DOHH2 (cell line): ENCODE measurements at regions not wholly inside any gene's neighbourhood (a gene's known extent, or its start where the extent isn't known, plus 50 kb on each side); places are given as distances from the start of the nearest gene placed in this dataset.

Experiments
- H3F3A ChIP-seq: fragments of 200-600 bp; sonication (generic), shearing (Covaris generic); 2 replicates; pipeline ENCODE4 v1.6.0; 2016; ENCODE audit warnings: antibody characterized with exemption, mild to moderate bottlenecking; ENCODE audit not compliant: control insufficient read depth, insufficient read depth
- H3K27ac ChIP-seq: fragments of 200-600 bp; sonication (generic); 2 replicates; pipeline ENCODE4 v1.5.1; 2014; ENCODE audit warnings: low read depth, mild to moderate bottlenecking, low read length, moderate library complexity
- H3K27me3 ChIP-seq: fragments of 200-600 bp; sonication (generic); 2 replicates; pipeline ENCODE4 v1.6.1; 2014; ENCODE audit warnings: mild to moderate bottlenecking, low read length, mixed read lengths; ENCODE audit not compliant: control insufficient read depth
- H3K36me3 ChIP-seq: fragments of 200-600 bp; sonication (generic); 2 replicates; pipeline ENCODE4 v1.6.1; 2014; ENCODE audit warnings: mild to moderate bottlenecking, low read length, moderate library complexity, mixed read lengths; ENCODE audit not compliant: control insufficient read depth
- H3K4me1 ChIP-seq: fragments of 200-600 bp; sonication (generic); 2 replicates; pipeline ENCODE4 v1.6.1; 2014; ENCODE audit warnings: mild to moderate bottlenecking, low read length, mixed read lengths; ENCODE audit not compliant: control insufficient read depth
- H3K4me2 ChIP-seq: fragments of 200-600 bp; sonication (generic); 2 replicates; pipeline ENCODE4 v1.6.0; 2014; ENCODE audit warnings: mild to moderate bottlenecking, low read length, moderate library complexity
- H3K4me3 ChIP-seq: fragments of 200-600 bp; sonication (generic); 2 replicates; pipeline ENCODE4 v1.5.1; 2014; ENCODE audit warnings: mild to moderate bottlenecking, low read length, mixed read lengths
- H3K79me2 ChIP-seq: fragments of 200-600 bp; sonication (generic); 2 replicates; pipeline ENCODE4 v1.6.1; 2014; ENCODE audit warnings: mild to moderate bottlenecking, low read length, mixed read lengths; ENCODE audit not compliant: control insufficient read depth
- H3K9me2 ChIP-seq: fragments of 200-600 bp; sonication (generic); replicated peaks from 2 replicates; pipeline ENCODE4 v1.6.1; 2014; ENCODE audit warnings: mild to moderate bottlenecking, low read length, mixed read lengths; ENCODE audit not compliant: control insufficient read depth
- H3K9me3 ChIP-seq: fragments of 200-600 bp; sonication (generic); 2 replicates; pipeline ENCODE4 v1.6.1; 2014; ENCODE audit warnings: antibody characterized with exemption, low read length, mixed read lengths; ENCODE audit not compliant: control insufficient read depth, insufficient read depth
- H4K20me1 ChIP-seq: fragments of 200-600 bp; sonication (generic); 2 replicates; pipeline ENCODE4 v1.6.0; 2014; ENCODE audit warnings: low read depth, mild to moderate bottlenecking, antibody characterized with exemption, low read length, moderate library complexity; ENCODE audit not compliant: control insufficient read depth, insufficient read depth
- CTCF ChIP-seq: fragments of 200-600 bp; sonication (generic); IDR thresholded peaks from one replicate; pipeline ENCODE4 v1.5.1; 2014; ENCODE audit warnings: antibody characterized with exemption, mild to moderate bottlenecking, low read depth, low read length; ENCODE audit not compliant: poor library complexity, severe bottlenecking
- EZH2phosphoT487 ChIP-seq: fragments of 200-600 bp; sonication (generic); IDR thresholded peaks from 2 replicates; pipeline ENCODE4 v1.6.1; 2017; ENCODE audit warnings: borderline replicate concordance, mild to moderate bottlenecking, antibody characterized with exemption, low read length, moderate library complexity, mixed read lengths

- H3K27ac ChIP-seq: no peak overlapping the region
- H3F3A ChIP-seq: no peaks in the 10 kb centered on the region
- no peaks in the 10 kb centered on the region for H4K20me1 ChIP-seq
- no peaks in the 10 kb centered on the region for H3K36me3 ChIP-seq
- no peaks in the 10 kb centered on the region for H3K79me2 ChIP-seq
- H3K4me3 ChIP-seq: no peak overlapping the region
- peaks cover 3% of the 10 kb centered on the region; the same call in 1 of the 2 replicates for H3K4me1 ChIP-seq
- no peak for TF ChIP-seq CTCF
- H3K9me2 ChIP-seq: no peaks in the 10 kb centered on the region
- no peak overlapping the region for H3K4me2 ChIP-seq
- no peaks in the 10 kb centered on the region for H3K9me3 ChIP-seq
- H3K27me3 ChIP-seq: no peaks in the 10 kb centered on the region
Observed at GRCh38 chr12:84694116-84694515, 218.5 kb downstream of the SLC6A15 start.

- no peaks in the 10 kb centered on the region for H3K27me3 ChIP-seq
- H3K9me3 ChIP-seq: no peaks in the 10 kb centered on the region
- H3K4me2 ChIP-seq: no peak overlapping the region
- no peaks in the 10 kb centered on the region for H3K79me2 ChIP-seq
- H3K4me3 ChIP-seq: no peak overlapping the region
- H3K4me1 ChIP-seq: no peaks in the 10 kb centered on the region
- no peaks in the 10 kb centered on the region for H3K9me2 ChIP-seq
- no peaks in the 10 kb centered on the region for H4K20me1 ChIP-seq
- no peaks in the 10 kb centered on the region for H3F3A ChIP-seq
- H3K36me3 ChIP-seq: no peaks in the 10 kb centered on the region
- no peak overlapping the region for H3K27ac ChIP-seq
- no peak for TF ChIP-seq EZH2phosphoT487
- no peak for TF ChIP-seq CTCF
Observed at GRCh38 chr12:84692071-84692470, 220.5 kb downstream of the SLC6A15 start.

- Histone ChIP-seq H3K79me2 (no peaks in the 10 kb centered on the region), H3K27ac (no peak overlapping the region), H4K20me1 (no peaks in the 10 kb centered on the region), H3K4me3 (no peak overlapping the region), H3F3A (no peaks in the 10 kb centered on the region), H3K4me2 (no peak overlapping the region), H3K27me3 (no peaks in the 10 kb centered on the region), H3K9me2 (no peaks in the 10 kb centered on the region), H3K36me3 (no peaks in the 10 kb centered on the region), H3K4me1 (no peaks in the 10 kb centered on the region), H3K9me3 (no peaks in the 10 kb centered on the region)
- TF ChIP-seq EZH2phosphoT487: no peak
- TF ChIP-seq CTCF: no peak
Observed at GRCh38 chr12:84691266-84691665, 221.3 kb downstream of the SLC6A15 start.

- Histone ChIP-seq H3F3A (no peaks in the 10 kb centered on the region), H3K79me2 (no peaks in the 10 kb centered on the region), H4K20me1 (no peaks in the 10 kb centered on the region), H3K36me3 (no peaks in the 10 kb centered on the region), H3K27me3 (no peaks in the 10 kb centered on the region), H3K27ac (no peak overlapping the region), H3K4me3 (no peak overlapping the region), H3K9me3 (no peaks in the 10 kb centered on the region), H3K4me2 (no peak overlapping the region), H3K4me1 (no peaks in the 10 kb centered on the region), H3K9me2 (no peaks in the 10 kb centered on the region)
- TF ChIP-seq EZH2phosphoT487: no peak
- no peak for TF ChIP-seq CTCF
Observed at GRCh38 chr12:84689638-84690037, 223.0 kb downstream of the SLC6A15 start.
